ENCODE measurements at regions not wholly inside any gene's neighbourhood (a gene's known extent, or its start where the extent isn't known, plus 50 kb on each side); places are given as distances from the start of the nearest gene placed in this dataset.
"Not testable (repeated sequence)": the region's sequence is repeated elsewhere in the genome, so short reads cannot be mapped to it uniquely, and the experiment has no call there.

- 51 to 52% methylated on average over 4 to 5 of the region's 5 CpGs for WGBS, 2 donors (ENCODE audit: low coverage in 1 of 2)
- Histone ChIP-seq H3K27ac (peak overlapping the region in 2 of 4 donors; percentile 17 to 25), H3K36me3 (no peaks in the 10 kb centered on the region), H3K4me1 (no peaks in the 10 kb centered on the region), H3K9me3 (no peaks in the 10 kb centered on the region), H3K4me3 (no peak overlapping the region), H3K27me3 (no peaks in the 10 kb centered on the region)
- intact Hi-C loops (cut with DNase I; ENCODE audit: low total_unique reads) (no loop called here), in situ Hi-C loops (cut with MboI; ENCODE audit: low pct_ligation_motif_present in 1 of 4, low pct_unique_long_range_greater_than_20kb in 1 of 4, low sequenced_read_pairs in 3 of 4) (no loop called here)
- DNase-seq: no peak
- TF ChIP-seq EP300 (IDR thresholded peaks at IDR 0.05; ENCODE audit: low read depth): no peak
- TF ChIP-seq POLR2A (IDR thresholded peaks at IDR 0.05): no peak
- TF ChIP-seq POLR2AphosphoS5 (IDR thresholded peaks at IDR 0.05): no peak
- TF ChIP-seq, protein P1, sequence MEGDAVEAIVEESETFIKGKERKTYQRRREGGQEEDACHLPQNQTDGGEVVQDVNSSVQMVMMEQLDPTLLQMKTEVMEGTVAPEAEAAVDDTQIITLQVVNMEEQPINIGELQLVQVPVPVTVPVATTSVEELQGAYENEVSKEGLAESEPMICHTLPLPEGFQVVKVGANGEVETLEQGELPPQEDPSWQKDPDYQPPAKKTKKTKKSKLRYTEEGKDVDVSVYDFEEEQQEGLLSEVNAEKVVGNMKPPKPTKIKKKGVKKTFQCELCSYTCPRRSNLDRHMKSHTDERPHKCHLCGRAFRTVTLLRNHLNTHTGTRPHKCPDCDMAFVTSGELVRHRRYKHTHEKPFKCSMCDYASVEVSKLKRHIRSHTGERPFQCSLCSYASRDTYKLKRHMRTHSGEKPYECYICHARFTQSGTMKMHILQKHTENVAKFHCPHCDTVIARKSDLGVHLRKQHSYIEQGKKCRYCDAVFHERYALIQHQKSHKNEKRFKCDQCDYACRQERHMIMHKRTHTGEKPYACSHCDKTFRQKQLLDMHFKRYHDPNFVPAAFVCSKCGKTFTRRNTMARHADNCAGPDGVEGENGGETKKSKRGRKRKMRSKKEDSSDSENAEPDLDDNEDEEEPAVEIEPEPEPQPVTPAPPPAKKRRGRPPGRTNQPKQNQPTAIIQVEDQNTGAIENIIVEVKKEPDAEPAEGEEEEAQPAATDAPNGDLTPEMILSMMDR (IDR thresholded peaks at IDR 0.05): no peak
These were observed 60.6 kb upstream of the AKR1C1 start for GRCh38 chr10:4902571-4903011.

DNA sequence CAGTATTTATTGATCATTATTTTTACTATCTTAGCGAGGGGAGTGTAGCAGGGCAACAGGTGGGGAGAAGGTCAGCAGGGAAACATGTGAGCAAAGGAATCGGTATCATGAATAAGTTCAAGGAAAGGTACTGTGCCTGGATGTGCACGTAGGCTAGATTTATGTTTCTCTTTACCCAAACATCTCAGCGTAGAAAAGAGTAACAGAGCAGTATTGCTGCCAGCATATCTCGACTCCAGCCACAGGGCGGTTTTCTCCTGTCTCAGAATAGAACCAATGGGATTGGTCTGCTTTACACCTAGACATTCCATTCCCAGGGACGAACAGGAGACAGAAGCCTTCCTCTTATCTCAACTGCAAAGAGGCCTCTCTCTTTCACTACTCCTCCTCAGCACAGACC is 60.1 kb upstream of the AKR1C1 start:
- in situ Hi-C loops (cut with MboI; ENCODE audit: low pct_ligation_motif_present in 1 of 4, low pct_unique_long_range_greater_than_20kb in 1 of 4, low sequenced_read_pairs in 3 of 4); H3K27me3 ChIP-seq: not testable (repeated sequence)
- H3K27ac ChIP-seq: peak overlapping the region in 1 of 4 donors; percentile 25

DNA sequence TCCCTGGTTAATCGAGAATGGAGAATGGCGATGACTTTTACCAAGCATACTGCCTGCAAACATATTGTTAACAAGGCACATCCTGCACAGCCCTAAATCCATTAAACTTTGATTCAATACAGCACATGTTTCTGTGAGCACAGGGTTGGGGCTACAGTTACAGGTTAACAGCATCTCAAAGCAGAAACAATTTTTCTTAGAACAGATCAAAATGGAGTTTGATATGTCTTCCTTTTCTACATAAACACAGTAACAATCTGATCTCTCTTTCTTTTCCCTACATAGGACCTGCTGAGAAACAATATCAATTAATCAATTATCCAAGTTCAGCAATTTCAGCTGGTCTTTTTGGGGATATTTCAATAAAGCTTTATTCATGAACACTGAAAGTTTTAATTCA is 59.5 kb upstream of the AKR1C1 start:
- H3K9me3 ChIP-seq; DNase-seq; H3K4me3 ChIP-seq; in situ Hi-C loops (cut with MboI; ENCODE audit: low pct_ligation_motif_present in 1 of 4, low pct_unique_long_range_greater_than_20kb in 1 of 4, low sequenced_read_pairs in 3 of 4); H3K27ac ChIP-seq; H3K4me1 ChIP-seq; intact Hi-C loops (cut with DNase I; ENCODE audit: low total_unique reads); H3K36me3 ChIP-seq; H3K27me3 ChIP-seq: not testable (repeated sequence)
- 96% methylated on average over 2 of the region's 2 CpGs; no CpG with 5 or more reads in 1 of the 2 donors for WGBS, 2 donors (ENCODE audit: low coverage in 1 of 2)

More for the DNA sequence above, 60.1 kb upstream of the AKR1C1 start:
- H3K9me3 ChIP-seq; DNase-seq; H3K36me3 ChIP-seq; H3K4me1 ChIP-seq; intact Hi-C loops (cut with DNase I; ENCODE audit: low total_unique reads); H3K4me3 ChIP-seq: not testable (repeated sequence)
- 64 to 67% methylated on average over 4 to 7 of the region's 7 CpGs for WGBS, 2 donors (ENCODE audit: low coverage in 1 of 2)

- TF ChIP-seq POLR2A (IDR thresholded peaks at IDR 0.05) (no peak), EP300 (IDR thresholded peaks at IDR 0.05; ENCODE audit: low read depth) (no peak), POLR2AphosphoS5 (IDR thresholded peaks at IDR 0.05) (no peak)
- TF ChIP-seq, protein P1 (IDR thresholded peaks at IDR 0.05): no peak
- in situ Hi-C loops (cut with MboI; ENCODE audit: low pct_ligation_motif_present in 1 of 4, low pct_unique_long_range_greater_than_20kb in 1 of 4, low sequenced_read_pairs in 3 of 4): no loop called here
- Histone ChIP-seq H3K27ac (no peak overlapping the region), H3K9me3 (no peaks in the 10 kb centered on the region), H3K27me3 (no peaks in the 10 kb centered on the region), H3K4me3 (no peak overlapping the region), H3K36me3 (no peaks in the 10 kb centered on the region), H3K4me1 (no peaks in the 10 kb centered on the region)
- intact Hi-C loops (cut with DNase I; ENCODE audit: low total_unique reads): no loop called here
- WGBS, 2 donors (ENCODE audit: low coverage in 1 of 2): 76 to 81% methylated on average over 5 to 6 of the region's 6 CpGs
- no peak for DNase-seq
These were observed 54.1 kb upstream of the AKR1C1 start for GRCh38 chr10:4909118-4909517.

Data from transverse colon (tissue), 4 donors.